ENCODE measurements at regions not wholly inside any gene's neighbourhood (a gene's known extent, or its start where the extent isn't known, plus 50 kb on each side); places are given as distances from the start of the nearest gene placed in this dataset.

DNA sequence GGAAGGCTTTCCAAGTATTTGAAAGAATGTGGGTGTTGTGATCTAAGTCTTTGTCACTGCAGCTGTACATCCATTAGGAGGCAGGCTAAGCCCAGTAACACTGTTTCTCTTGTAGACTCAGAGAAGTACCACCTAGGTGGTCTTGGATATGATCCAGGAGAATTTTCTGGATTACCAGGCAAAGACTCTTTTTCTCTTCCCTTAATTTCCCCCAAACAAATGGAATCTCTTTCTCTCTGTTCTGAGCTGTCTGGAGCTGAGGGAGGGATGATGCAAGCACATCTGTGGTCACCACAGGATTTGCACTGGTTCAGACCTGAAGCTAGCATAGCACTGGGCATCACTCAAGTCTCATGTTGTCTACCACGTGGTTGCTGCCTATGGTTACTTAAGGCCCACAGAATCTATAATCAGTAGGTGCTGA lies 227.6 kb downstream of the NECTIN3 start:
- TF ChIP-seq, protein P1, sequence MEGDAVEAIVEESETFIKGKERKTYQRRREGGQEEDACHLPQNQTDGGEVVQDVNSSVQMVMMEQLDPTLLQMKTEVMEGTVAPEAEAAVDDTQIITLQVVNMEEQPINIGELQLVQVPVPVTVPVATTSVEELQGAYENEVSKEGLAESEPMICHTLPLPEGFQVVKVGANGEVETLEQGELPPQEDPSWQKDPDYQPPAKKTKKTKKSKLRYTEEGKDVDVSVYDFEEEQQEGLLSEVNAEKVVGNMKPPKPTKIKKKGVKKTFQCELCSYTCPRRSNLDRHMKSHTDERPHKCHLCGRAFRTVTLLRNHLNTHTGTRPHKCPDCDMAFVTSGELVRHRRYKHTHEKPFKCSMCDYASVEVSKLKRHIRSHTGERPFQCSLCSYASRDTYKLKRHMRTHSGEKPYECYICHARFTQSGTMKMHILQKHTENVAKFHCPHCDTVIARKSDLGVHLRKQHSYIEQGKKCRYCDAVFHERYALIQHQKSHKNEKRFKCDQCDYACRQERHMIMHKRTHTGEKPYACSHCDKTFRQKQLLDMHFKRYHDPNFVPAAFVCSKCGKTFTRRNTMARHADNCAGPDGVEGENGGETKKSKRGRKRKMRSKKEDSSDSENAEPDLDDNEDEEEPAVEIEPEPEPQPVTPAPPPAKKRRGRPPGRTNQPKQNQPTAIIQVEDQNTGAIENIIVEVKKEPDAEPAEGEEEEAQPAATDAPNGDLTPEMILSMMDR (conservative IDR thresholded peaks at IDR 0.05; ENCODE audit: low read length) = no peak
- TF ChIP-seq EZH2phosphoT487 (IDR thresholded peaks at IDR 0.05; ENCODE audit: borderline replicate concordance, low read depth, low read length) = no peak
